T1000 (cell line): ENCODE measurements at regions not wholly inside any gene's neighbourhood (a gene's known extent, or its start where the extent isn't known, plus 50 kb on each side); places are given as distances from the start of the nearest gene placed in this dataset.

ENCODE experiments used
- DNase-seq: peaks from one replicate; lab custom pipeline; 2025; ENCODE audit warnings: mixed read lengths; lab: John Stamatoyannopoulos, UW

DNA sequence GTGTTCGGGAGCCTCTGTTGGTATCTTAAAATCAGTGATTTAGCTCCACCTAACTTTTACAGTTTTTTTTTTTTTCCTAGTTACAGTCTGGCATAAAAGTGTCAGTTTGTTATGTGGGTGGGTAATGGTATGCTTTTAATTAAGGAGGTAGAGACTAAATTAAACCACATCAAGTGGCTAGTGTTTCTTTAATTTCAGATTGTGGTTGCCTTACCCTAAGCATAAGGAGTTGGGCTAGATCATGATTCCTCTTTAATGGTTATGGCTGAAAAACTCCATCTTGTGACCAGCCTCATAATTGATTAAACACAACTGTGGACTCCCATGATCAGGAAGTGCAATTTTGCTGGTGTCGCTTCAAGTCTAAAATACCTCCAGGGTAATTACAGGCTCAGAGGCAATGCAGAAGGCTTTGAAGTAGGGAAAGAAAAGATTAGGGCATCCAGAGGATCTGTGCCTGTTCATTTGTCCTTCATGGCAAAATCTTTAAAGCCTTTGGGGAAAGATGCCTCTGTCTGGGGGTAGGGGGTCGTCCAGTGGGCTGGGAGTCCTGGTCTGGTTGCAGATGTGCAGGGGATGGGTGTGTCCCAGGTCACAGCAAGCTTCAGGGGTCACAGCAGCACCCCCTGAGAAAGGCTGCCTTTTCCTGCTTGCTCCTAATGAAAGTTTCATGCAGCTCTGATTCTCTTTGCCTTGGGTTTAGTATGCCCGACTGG, 579.2 kb downstream of the BCL11A start:
- no peak for DNase-seq

DNA sequence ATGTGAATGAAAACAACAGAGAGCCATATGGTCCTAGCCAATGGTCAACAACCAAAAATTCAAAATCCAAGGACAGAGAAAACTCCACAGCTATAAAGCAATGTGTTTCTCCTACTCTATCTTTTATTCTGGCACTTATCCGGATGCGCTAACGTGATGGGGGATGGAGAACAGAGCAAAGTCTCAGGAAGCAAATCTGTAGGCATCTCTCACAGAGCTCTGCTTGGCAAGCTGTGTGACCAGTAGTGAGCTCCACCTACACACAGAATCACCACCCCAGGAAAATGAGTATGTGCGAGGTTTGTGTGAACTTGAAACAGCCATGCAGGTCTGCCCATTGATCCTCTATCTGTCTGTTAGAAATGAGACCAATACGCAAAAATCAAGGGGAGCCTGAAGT, 584.3 kb downstream of the BCL11A start:
- DNase-seq: no peak

DNA sequence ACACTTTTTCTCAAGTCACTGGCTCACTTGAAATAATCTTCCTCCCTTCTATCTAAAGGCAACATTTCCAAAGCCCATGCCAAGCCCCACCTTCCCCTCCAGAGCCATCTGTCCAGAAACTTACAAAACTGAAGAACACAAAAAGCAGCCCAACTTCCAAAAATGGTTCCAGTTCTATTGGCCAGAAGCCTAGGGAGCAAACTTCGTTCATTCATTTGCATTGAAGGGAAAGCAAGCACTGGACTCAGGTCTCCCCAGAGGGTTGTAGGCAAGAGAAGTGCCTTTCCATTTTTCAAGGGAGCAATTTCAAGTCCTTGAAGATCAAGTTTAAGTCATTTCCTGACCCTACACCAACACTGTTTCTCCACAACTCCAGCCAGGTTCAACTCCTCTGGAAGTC, 585.0 kb downstream of the BCL11A start:
- DNase-seq: no peak

DNA sequence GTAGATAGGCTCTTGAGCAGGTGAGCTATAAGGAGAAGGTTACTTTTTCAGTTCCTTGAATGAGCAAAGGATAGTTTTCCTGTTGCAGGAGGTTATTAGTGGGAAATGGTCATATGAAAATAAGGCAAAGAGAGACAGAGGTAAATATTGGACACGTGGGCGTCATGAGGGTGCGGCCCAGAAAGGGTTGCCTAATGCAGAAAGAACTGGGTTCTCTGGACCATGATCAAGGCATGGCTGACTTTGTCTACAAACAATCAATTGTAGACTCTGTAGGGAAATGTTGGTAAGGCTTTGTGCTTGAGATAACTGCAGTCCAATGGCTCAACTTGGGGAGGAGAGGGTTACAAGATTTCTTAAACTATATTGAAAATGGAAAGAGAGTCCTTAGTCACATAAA, 585.8 kb downstream of the BCL11A start:
- DNase-seq: no peak

DNA sequence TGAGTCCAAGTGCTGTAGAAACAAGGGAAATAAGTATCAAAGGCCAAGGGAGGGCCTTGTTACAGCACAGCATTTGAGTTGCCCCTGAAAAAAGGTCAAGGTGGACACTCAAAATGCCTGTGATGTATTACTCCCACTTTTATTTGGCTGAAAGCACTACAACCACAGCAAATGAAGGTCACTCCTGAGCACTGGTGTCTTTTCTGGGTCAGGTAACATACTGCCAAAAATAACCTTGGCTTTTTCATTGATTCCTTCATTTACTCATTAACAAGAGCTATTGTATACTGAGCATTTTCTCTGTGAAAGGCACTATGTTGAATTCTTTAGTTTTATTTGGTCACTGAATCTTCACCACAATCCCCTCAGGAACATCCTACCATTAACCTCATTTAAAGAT, 590.3 kb downstream of the BCL11A start:
- DNase-seq: no peak

DNA sequence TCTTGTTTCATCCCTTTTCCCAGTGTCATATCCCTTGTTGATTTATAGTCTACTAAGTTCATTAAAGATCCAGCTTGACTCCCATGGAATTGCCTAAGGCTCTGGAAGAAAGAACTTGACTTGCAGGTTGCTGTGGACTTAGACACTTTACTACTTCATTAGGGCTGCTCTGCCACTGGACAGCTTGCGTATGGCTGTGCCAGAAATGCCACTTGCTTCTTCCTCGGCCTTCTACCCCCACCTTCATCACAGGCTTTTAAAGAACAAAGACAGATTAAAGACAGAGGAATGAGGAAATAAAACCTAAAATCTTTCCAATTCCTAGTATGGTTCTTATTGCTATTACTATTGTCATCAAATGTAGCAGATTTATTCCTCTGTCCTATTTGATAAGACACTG, 591.7 kb downstream of the BCL11A start:
- no peak for DNase-seq

DNA sequence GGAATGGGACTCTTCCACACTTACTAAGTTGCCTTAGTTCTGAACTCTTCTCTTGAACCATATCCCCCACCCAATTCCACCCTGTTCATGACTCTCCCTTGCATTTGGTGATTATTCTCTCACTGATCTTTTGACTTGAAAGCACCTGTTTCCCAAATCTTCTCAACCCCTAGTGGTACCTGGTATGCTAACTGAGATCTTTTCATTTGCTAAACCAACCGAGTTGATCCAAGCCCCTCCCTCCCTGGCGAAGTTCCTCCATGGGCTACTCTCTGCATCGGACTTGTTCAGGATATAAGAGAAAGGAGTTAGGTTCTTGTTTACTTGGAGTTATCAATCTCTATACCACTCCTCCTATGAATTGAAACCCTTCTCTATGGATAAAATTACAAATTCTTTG, 593.5 kb downstream of the BCL11A start:
- no peak for DNase-seq

DNA sequence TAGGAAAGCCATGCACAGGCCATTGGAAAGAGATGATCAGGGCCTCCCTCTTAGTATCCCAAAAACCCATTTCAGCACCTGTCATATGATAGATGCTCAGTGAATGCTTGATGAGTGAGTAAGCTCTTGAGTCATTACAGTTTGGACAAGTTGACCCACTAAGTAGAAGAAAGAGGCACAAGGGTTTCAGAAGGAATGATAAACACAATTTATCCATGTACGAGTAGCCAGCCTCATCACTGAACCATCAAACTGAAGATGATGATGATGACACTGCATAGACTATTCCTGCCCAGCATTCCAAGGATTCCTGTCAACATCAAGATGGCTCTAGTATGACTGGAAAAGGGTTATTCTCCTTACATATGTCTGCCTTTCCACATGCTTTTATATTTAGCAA, 596.0 kb downstream of the BCL11A start:
- no peak for DNase-seq

DNA sequence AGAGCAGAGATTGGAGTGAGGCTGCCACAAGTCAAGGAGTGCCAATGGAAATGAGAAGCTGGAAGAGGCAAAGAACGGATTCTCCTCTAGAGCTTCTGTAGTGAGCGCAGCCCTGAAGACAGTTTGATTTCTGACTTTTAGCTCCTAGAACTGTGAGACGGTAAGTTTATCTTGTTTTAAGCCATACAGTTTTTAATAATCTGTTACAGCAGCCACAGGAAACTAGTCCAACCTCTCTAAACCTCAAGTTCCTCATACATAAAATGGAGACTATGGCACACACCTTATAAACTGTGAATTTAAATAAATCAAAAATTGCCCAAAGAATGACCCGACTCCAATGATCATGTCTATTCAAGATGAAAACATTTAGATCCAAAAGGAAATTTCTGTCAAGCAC, 596.5 kb downstream of the BCL11A start:
- DNase-seq: no peak

DNA sequence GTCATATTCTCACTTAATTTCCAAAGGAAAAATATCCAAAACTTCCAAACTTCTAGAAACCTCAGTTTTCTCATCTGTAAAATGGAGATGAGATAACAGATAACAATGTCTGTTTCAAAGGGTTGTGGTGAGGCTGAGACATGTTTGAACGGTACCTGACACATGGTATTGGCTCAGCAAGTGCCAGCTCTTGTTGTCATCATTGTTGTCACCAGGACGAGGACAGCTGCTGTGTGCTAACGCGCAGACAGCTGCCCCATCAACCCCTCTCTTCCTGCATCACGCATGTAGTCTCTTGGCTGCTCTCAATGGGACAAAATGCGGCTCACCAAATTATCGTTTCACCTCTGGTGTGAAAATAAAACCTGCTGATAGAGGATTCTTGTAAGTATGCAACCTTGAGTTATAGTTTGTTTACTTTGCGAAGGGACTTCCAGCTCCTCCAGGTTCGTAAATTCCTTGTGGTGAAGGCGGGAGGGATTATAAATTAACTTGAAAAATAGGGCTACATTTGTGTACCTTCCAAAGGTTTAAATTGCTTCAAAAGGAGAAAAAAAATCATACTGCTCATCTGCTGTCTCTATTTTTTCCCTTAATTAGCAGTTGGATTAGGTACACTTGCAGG, 605.4 kb downstream of the BCL11A start:
- DNase-seq: no peak

DNA sequence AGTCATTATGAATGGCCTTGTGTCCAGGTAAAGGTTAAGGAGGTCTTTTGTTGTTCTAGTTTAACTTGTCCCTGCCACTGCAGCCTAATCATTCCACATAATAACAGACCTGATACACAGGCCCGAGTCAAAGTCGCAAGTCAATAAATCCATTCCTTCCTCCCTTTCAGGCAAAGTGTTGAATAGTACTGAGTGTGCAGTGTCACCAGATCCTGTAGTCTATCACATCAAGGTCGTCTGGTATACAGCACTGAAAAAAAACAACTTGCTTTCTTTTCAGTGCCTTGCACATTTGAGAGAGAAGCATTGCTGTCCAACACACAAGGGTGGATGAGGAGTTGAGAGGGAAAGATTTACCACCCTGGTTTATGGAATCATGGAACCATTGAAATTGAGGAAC, 606.2 kb downstream of the BCL11A start:
- no peak for DNase-seq

DNA sequence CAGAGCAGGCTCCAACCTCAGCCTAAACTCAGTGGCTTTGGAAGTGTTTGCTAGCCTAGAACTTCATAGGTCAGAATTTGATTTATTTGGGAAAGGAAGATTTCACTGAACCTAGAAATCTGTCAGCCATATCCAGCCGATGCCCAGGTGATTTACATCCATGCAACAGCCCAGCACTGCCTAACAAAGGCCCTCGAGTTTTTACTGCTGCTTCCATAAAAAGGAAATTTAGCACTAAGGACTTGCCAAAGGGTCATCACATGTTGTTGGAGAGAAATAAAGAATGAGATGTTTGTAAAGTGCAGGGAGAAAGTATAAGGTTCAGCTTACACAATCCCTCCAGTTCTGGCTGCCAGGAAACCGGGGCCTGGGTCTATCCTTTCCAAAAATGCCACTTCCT, 614.2 kb downstream of the BCL11A start:
- DNase-seq: no peak

DNA sequence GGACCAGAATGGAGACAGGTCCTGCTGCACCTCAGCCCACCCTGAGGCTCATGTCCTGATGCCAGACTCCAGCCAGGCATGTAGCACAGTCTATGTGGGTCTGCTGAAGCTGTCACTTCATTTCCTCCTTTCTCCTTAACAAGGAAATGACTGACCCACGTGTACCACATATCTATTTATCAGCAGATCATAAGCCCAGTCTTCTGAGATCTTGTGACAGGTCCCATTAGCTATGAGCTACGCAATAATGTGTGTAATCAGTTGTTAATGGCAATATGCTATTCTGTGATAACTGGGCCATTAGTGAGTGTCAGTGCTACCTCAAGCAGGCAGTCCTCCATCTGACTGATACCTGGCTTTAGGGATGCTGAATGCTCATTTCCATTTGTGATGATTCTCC, 615.3 kb downstream of the BCL11A start:
- no peak for DNase-seq

DNA sequence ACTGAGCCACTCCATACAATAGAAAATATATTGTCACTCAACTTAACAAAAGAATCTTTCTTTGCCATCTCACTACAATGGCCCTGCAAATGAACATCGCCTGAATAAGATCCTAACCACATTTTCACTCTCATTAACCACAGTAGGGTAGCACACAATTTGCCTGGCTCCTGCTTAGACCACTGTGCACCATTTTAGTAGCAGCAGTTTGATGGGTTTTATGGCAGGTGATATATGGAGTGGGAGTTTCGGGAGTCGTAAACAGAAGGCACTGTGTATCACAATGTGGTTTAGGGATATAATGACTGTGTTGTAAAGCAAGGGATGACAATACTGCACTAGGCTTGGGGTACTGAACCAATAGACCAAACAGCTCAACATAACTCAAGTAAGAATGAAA, 617.4 kb downstream of the BCL11A start:
- DNase-seq: no peak

DNA sequence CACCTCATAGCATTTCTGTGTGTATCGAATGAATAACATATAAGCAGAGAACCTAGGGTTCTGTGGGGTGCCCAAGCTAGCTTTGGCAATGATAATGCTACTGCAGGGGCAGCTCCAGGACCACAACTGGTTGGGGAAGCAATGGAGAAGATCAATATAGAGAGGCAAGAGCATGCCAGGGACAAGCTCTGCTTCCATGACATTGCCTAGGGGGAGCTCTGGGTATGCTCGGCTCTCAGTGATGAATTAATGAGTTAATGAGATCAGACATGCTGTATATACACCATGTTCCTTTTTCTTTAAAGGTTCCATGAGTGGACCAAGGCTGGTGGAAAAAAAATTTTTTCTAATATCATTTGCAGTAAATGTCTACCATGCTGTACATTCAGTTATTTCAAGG, 618.4 kb downstream of the BCL11A start:
- DNase-seq: no peak

DNA sequence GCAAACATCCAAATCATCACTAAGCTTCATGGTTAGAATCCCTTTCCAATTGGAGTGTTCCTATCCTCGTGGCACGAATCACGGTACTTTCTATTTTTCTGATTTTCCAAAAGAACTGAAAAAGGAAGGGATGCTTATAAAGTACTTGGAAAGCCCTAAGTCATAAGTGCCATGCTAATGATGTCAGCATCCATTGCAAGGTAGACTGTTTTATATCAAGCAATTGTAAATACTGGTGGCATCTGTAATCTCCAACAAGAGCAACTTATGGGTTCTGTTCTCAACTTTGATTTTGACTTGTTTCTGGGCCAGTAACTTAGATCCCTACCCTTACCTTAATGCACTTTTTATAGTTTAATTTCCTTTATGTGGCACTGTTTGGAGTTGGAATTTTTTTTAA, 619.5 kb downstream of the BCL11A start:
- no peak for DNase-seq

DNA sequence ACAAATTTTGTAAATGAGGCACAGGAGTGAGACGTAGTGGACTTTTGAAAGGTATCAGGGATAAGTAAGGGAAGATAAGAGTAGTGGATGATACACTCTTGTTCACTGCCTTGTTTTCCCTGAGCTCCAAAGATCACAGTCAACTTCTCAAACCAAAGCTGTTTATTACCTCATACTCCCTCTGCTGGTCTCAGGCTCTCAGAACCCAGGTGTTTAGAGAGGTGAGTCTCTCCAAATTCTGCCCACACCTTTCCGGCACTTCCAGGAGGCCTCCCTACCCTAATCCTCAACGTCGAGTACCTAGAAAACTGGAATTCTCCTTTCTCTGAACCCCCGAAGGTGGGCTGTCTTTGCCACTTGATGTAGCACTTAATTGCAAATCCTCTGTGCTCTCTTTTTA, 621.1 kb downstream of the BCL11A start:
- no peak for DNase-seq

DNA sequence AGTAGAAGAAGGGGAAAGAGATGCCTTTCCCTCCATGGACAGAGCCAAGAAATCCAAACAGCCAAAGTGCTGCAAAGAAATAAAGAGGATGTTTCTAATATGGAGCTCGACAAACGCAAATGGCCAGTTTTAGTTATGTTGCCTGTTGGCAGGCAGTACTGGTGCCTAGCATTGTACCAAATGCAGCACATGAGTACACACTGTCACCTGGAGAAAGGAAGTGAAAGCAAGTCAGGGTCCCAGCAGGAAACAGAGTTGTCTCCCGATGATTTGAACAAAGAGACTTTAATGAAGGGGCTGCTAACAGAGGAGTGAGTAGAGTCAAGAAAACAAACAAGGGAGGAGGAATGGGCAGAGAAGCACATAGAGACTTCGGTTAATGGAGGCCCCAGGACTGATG, 623.0 kb downstream of the BCL11A start:
- no peak for DNase-seq

DNA sequence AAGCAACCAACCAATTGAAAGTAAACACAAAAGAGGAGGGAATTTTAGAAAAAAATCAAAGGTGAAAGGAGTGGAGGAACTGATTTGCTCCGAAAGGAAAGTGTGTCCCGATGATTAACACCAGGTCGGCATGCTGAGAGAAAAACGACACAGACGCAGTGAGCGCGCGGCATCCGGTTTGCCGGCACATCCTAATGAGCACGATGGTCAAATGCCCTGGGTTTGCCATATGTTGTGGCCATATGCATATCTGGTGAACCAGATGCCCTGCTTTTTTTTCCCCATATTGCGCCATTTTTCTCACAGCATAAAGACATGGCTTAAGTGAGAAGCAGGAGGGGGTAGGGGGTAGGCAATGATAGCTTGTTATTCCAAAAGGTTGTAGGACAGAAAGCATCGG, 626.7 kb downstream of the BCL11A start:
- DNase-seq: no peak

DNA sequence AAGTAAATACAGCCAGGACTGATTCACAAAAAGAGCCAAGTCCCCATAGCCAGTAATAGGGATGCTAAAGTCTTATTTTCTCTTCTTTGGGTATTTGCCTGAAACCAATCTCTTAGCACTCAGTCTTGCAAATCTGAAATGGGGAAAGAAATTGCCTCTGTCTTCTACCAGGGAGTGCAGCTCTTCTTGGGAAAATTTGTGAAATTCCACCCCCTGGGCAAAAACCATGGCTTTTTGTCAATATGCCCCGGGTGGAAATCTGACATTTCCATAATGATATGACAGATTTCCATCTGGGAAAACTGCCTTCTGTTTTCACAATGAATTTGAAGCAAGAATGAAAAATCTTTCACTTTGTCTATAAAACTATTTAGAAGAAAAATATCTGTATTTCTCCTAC, 628.1 kb downstream of the BCL11A start:
- no peak for DNase-seq

DNA sequence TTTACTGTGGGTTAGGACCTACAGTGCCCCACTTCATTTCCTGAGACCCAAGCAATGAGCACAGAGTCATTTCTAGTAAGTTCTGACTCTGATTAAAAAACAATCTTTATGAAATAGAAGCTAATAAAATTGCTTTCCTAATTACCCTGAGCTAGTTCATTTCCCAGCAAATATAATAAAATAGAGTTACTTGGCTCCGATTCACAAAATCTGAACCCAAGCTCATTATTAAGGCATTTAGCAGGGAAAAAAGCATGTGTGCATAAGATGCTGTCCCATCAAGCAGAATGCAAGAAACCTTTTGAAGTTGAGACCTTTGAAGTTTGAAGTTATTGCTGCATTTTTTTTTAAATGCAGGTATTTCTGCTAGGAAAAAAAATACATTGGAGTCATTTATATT, 629.1 kb downstream of the BCL11A start:
- DNase-seq: no peak

DNA sequence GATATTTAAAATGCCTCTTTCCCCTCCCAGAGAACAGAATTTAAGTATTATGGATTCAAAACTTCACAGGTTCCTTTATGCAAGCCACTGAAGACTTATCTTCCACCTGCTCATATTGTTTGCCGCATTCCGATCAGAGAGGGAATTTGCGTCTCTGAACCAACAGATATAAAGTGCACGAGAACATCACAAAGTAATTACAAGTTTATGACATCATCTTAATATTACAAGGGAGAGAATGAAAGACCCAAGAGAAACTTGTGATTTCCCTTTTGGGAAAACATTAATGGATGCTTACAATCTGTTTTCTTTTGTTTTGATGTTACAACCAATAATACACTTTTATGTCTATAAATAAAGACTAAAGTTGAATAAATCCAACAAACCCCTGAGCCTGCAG, 631.0 kb downstream of the BCL11A start:
- no peak for DNase-seq

DNA sequence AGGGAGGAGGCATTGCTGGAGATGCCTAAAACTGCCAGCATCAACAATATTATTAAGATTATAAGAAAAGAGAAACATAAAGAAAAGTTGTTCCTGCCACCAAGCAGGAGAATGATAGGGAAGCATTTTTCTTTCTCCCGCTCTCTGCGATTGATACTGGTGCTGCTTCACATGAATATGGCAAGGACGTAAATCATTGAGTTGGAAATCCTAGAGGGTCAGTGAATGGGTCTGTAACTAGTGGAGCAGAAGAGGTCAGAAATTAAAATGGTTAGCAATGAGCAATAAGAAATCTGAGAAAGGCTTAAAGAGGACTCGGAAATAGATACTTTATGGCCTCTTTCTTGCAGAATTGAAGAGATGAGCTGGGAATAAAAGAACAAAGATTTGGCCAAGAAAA, 631.7 kb downstream of the BCL11A start:
- no peak for DNase-seq

DNA sequence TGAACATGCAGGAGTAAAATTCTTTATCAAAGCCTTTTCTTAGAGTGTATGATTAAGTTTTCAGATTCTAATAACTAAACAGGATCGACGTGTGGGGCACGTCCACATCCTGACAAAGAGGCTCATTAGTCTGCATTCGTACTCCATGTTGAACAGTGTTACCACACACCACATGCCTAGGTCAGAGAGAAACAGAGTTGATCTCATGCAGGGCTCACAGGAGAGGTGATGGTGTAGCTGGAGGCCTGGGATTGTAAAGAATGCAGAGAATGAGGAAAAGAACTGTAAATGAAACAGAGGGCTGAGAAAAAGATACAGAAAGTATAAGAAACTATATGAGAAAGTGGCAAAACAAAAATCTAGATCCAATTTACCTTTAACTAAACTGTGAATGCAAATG, 632.5 kb downstream of the BCL11A start:
- DNase-seq: no peak
